Heart left ventricle (tissue), 13 donors: ENCODE measurements at regions not wholly inside any gene's neighbourhood (a gene's known extent, or its start where the extent isn't known, plus 50 kb on each side); places are given as distances from the start of the nearest gene placed in this dataset.

Source experiments
- POLR2A ChIP-seq, 2 donors: fragments of 450-650 bp; IDR thresholded peaks; one replicate each; pipeline ENCODE4 v1.6.1; 2017; ENCODE audit warnings: antibody characterized with exemption in 2 of 2, mild to moderate bottlenecking in 2 of 2, moderate library complexity in 2 of 2
- TF ChIP-seq, protein P1 (sequence below), 12 donors: fragments of 200-600 bp; sonication (generic) in 4 of 12; IDR thresholded peaks; one replicate each; pipeline versions ENCODE4 v1.5.0 to v1.8.0; 2018 to 2022; ENCODE audit warnings: antibody characterized with exemption in 12 of 12, mild to moderate bottlenecking in 5 of 12
- donor health status: ischemic (EF 13 %, LVEDD 7.1; RV severe dilation, severe dysfunction).
- donor health status: DM: no; HTN: yes; CAD: no.
- donor health status: DM: no; HTN: no; CAD: no.
- donor health status: ischemic (EF 25% LVEDD 6.9; RV normal size, moderate dysfunction).
- donor health status: ischemic (EF 25% LVEDD 5.7; RV mildly dilated, moderate dysfunction).
- donor health status: ischemic (EF 35%, LVEDD 5.7; RV mildly dilated, moderate dysfunction).
- donor health status: nonischemic (EF 11% LVEDD 7.7; RV severe dilation, severe dysfunction).
- donor health status: DM: yes; HTN: yes; CAD: no.
- donor health status: PGD.
- donor health status: ischemic (EF 29% LVEDD 5.4; RV normal size, mild dysfunction).
- donor health status: nonischemic (EF 23%, LVEDD 6.1; RV moderate dilation, normal function).

DNA sequence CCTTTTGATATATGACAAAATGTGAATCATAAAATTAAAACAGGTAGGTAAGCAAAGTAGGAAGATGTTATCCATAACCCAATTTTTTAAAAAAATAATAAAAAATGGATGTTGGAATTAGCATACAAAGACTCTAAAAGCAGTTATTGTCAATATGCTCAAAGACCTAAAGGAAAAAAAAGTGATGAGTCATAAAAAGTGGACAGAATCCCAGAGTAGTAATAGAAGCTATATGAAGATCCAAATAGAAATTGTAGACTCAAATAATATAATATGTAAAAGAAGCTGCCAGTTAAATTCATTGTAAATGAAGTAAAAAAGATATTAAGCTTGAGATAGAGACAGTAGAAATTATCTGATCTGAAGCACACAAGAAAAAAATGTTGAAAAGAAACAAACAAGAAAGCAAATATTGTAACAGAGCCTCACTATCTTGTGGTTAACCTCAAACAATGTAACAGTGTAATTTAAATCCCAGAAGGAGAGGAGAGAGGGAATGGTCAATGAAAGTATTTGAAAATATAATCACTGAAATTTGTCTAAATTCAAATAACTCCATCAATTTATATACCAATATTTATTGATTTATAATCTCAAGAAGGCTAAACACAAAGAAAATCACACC lies 773.4 kb upstream of the RAG2 start:
- no peak for TF ChIP-seq POLR2A (IDR thresholded peaks at IDR 0.05)
- TF ChIP-seq, protein P1, sequence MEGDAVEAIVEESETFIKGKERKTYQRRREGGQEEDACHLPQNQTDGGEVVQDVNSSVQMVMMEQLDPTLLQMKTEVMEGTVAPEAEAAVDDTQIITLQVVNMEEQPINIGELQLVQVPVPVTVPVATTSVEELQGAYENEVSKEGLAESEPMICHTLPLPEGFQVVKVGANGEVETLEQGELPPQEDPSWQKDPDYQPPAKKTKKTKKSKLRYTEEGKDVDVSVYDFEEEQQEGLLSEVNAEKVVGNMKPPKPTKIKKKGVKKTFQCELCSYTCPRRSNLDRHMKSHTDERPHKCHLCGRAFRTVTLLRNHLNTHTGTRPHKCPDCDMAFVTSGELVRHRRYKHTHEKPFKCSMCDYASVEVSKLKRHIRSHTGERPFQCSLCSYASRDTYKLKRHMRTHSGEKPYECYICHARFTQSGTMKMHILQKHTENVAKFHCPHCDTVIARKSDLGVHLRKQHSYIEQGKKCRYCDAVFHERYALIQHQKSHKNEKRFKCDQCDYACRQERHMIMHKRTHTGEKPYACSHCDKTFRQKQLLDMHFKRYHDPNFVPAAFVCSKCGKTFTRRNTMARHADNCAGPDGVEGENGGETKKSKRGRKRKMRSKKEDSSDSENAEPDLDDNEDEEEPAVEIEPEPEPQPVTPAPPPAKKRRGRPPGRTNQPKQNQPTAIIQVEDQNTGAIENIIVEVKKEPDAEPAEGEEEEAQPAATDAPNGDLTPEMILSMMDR (IDR thresholded peaks at IDR 0.05): no peak
